OCI-LY1 (cell line): ENCODE measurements at regions not wholly inside any gene's neighbourhood (a gene's known extent, or its start where the extent isn't known, plus 50 kb on each side); places are given as distances from the start of the nearest gene placed in this dataset.

ENCODE experiments used
- H2AFZ ChIP-seq: fragments of 200-600 bp; sonication (generic), shearing (Covaris generic); 2 replicates; pipeline ENCODE4 v1.6.0; 2014; ENCODE audit warnings: antibody characterized with exemption, mild to moderate bottlenecking, low read length
- H3F3A ChIP-seq: fragments of 200-600 bp; sonication (generic), shearing (Covaris generic); 2 replicates; pipeline ENCODE4 v1.6.0; 2014; ENCODE audit warnings: mild to moderate bottlenecking, antibody characterized with exemption, low read length, moderate library complexity; ENCODE audit not compliant: insufficient read depth
- H3K27ac ChIP-seq: fragments of 200-600 bp; sonication (generic); 2 replicates; pipeline ENCODE4 v1.5.1; 2014; ENCODE audit warnings: low read length, mixed run types, mild to moderate bottlenecking, low read depth; ENCODE audit not compliant: poor library complexity, severe bottlenecking
- H3K27me3 ChIP-seq: fragments of 200-600 bp; sonication (generic); 2 replicates; pipeline ENCODE4 v1.6.0; 2014; ENCODE audit warnings: antibody characterized with exemption, mild to moderate bottlenecking, low read length, moderate library complexity; ENCODE audit not compliant: insufficient read depth
- H3K36me3 ChIP-seq: fragments of 200-600 bp; sonication (generic); 2 replicates; pipeline ENCODE4 v1.6.1; 2014; ENCODE audit warnings: mild to moderate bottlenecking, antibody characterized with exemption, low read length, moderate library complexity, mixed read lengths; ENCODE audit not compliant: insufficient read depth
- H3K4me1 ChIP-seq: fragments of 200-600 bp; sonication (generic); 2 replicates; pipeline ENCODE4 v1.5.1; 2014; ENCODE audit warnings: mild to moderate bottlenecking, low read length, moderate library complexity; ENCODE audit not compliant: insufficient read depth, severe bottlenecking
- H3K4me2 ChIP-seq: fragments of 200-600 bp; sonication (generic), shearing (Covaris generic); 2 replicates; pipeline ENCODE4 v1.6.1; 2014; ENCODE audit warnings: low read length
- H3K4me3 ChIP-seq: fragments of 200-600 bp; sonication (generic); 2 replicates; pipeline ENCODE4 v1.5.1; 2014; ENCODE audit warnings: low read length, low read depth, mild to moderate bottlenecking, mixed read lengths; ENCODE audit not compliant: poor library complexity, severe bottlenecking
- H3K79me2 ChIP-seq: fragments of 200-600 bp; shearing (Covaris generic); 2 replicates; pipeline ENCODE4 v1.6.1; 2016; ENCODE audit warnings: mixed run types, low read length, mixed read lengths; ENCODE audit not compliant: insufficient read depth
- H3K9ac ChIP-seq: fragments of 200-600 bp; sonication (generic), shearing (Covaris generic); 2 replicates; pipeline ENCODE4 v1.6.1; 2014; ENCODE audit warnings: mild to moderate bottlenecking, low read length, mixed read lengths
- H3K9me2 ChIP-seq: fragments of 200-600 bp; sonication (generic), shearing (Covaris generic); 2 replicates; pipeline ENCODE4 v1.6.1; 2014; ENCODE audit warnings: low read depth, mild to moderate bottlenecking, low read length, mixed read lengths
- H3K9me3 ChIP-seq: fragments of 200-600 bp; shearing (Covaris generic); 2 replicates; pipeline ENCODE4 v1.6.1; 2014; ENCODE audit warnings: low read length, mixed read lengths
- H4K20me1 ChIP-seq: fragments of 200-600 bp; sonication (generic), shearing (Covaris generic); 2 replicates; pipeline ENCODE4 v1.6.0; 2016; ENCODE audit warnings: mild to moderate bottlenecking, low read length; ENCODE audit not compliant: insufficient read depth
- EZH2 ChIP-seq: fragments of 200-600 bp; sonication (generic), shearing (Covaris generic); IDR thresholded peaks from 2 replicates; pipeline ENCODE4 v1.8.0; 2017; ENCODE audit warnings: borderline replicate concordance, mixed run types, mild to moderate bottlenecking, antibody characterized with exemption, low read length, moderate library complexity, mixed read lengths
- TF ChIP-seq, protein P1 (sequence below): fragments of 200-600 bp; sonication (generic), shearing (Covaris generic); IDR thresholded peaks from 2 replicates; pipeline ENCODE4 v1.5.1; 2017; ENCODE audit warnings: mild to moderate bottlenecking, antibody characterized with exemption, low read length, moderate library complexity, mixed read lengths

DNA sequence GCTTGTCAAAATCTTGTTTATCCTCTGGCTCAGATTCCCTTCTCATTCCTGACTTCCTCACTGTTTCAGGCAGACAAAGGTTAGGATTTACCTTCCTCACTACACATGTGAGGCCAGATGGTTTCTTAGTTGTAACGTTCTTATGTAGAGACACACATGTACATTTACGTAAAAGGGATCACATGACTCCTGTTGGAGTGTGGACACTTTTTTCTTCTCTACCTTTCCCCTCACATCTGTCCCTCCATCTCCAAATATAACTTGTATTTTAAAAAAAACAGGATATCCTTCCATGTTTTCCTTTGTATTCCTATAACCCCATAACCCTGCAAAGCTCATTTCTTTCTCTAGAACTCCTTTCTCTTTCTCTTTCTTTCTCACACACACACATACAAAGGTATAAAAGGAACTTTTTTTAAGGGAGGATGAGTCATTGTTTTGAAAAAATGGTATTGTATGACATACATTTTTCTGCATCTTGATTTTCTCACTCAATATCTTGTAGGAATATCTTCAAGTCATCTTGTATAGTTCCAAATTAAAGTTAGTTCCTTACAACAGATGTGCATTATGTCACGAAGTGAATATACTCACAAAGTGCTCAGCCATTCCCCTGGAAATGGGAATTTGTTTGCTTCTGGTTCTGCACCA lies 78.2 kb upstream of the SULF2 start:
- no peaks in the 10 kb centered on the region for H3K36me3 ChIP-seq
- H3K27me3 ChIP-seq, result peaks cover 5% of the 10 kb centered on the region; the same call in 1 of the 2 replicates
- H3F3A ChIP-seq, result no peaks in the 10 kb centered on the region
- H2AFZ ChIP-seq, result no peak overlapping the region
- H3K4me1 ChIP-seq, result no peaks in the 10 kb centered on the region
- no peak overlapping the region for H3K27ac ChIP-seq
- H3K9me2 ChIP-seq, result no peaks in the 10 kb centered on the region
- H3K9ac ChIP-seq, result no peak overlapping the region
- no peak overlapping the region for H3K4me2 ChIP-seq
- no peaks in the 10 kb centered on the region for H4K20me1 ChIP-seq
- no peak for TF ChIP-seq EZH2
- TF ChIP-seq, protein P1, sequence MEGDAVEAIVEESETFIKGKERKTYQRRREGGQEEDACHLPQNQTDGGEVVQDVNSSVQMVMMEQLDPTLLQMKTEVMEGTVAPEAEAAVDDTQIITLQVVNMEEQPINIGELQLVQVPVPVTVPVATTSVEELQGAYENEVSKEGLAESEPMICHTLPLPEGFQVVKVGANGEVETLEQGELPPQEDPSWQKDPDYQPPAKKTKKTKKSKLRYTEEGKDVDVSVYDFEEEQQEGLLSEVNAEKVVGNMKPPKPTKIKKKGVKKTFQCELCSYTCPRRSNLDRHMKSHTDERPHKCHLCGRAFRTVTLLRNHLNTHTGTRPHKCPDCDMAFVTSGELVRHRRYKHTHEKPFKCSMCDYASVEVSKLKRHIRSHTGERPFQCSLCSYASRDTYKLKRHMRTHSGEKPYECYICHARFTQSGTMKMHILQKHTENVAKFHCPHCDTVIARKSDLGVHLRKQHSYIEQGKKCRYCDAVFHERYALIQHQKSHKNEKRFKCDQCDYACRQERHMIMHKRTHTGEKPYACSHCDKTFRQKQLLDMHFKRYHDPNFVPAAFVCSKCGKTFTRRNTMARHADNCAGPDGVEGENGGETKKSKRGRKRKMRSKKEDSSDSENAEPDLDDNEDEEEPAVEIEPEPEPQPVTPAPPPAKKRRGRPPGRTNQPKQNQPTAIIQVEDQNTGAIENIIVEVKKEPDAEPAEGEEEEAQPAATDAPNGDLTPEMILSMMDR, result no peak
- H3K9me3 ChIP-seq, result no peaks in the 10 kb centered on the region
- H3K4me3 ChIP-seq, result no peak overlapping the region
- no peaks in the 10 kb centered on the region for H3K79me2 ChIP-seq

DNA sequence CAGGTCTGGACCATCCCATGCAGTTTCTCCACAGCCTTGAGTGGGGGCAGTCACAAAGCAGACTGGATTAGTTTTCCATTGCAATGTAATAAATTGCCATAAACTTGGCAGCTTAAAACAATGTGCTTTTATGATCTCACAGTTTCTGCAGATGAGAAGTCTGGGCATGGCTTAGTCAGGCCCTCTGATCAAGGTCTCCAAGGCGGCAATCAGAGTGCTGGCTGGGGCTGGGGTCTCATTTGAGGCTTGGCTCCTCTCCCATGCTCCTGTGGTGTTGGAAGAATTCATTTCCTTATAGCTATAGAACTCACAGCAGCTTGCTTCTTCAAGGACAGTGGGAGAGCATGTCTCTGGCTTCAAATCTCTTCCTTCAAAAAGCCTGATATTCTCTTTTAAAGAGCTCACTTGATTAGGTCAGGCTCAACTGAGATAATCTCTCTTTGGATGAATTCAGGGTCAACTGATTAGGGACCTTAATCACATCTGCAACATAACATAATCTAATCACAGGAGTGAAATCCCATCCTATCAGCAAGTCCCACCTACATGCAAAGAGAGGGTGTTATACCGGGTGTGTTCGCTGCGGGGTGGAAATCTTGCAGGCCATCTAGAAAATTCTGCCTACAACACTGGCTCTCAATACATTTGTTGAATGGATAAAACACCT lies 77.4 kb upstream of the SULF2 start:
- H3K9me3 ChIP-seq, result no peaks in the 10 kb centered on the region
- no peaks in the 10 kb centered on the region for H4K20me1 ChIP-seq
- no peaks in the 10 kb centered on the region for H3F3A ChIP-seq
- TF ChIP-seq, protein P1, result no peak
- no peak for TF ChIP-seq EZH2
- H3K27me3 ChIP-seq, result peaks cover 5% of the 10 kb centered on the region; the same call in 1 of the 2 replicates
- H3K36me3 ChIP-seq, result no peaks in the 10 kb centered on the region
- no peaks in the 10 kb centered on the region for H3K4me1 ChIP-seq
- H3K4me2 ChIP-seq, result no peak overlapping the region
- no peak overlapping the region for H2AFZ ChIP-seq
- H3K27ac ChIP-seq, result no peak overlapping the region
- H3K9me2 ChIP-seq, result no peaks in the 10 kb centered on the region
- no peaks in the 10 kb centered on the region for H3K79me2 ChIP-seq
- H3K4me3 ChIP-seq, result no peak overlapping the region
- H3K9ac ChIP-seq, result no peak overlapping the region

DNA sequence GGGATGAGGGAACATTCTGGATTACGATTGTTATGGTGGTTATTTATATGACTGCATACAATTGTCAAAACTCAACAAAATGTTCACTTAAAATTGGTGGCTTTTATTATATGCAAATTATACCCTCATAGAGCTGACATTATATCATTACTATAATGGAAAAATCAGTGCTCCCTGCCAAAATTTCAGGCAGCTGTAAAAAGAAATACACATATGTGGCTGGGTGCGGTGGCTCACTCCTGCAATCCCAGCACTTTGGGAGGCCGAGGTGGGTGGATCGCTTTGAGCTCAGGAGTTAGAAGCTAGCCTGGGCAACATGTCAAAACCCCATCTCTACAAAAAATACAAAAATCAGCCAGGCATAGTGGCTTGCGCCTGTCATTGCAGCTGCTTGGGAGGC lies 75.8 kb upstream of the SULF2 start:
- H2AFZ ChIP-seq, result no peak overlapping the region
- no peaks in the 10 kb centered on the region for H3K9me2 ChIP-seq
- no peak overlapping the region for H3K27ac ChIP-seq
- no peaks in the 10 kb centered on the region for H3K9me3 ChIP-seq
- no peaks in the 10 kb centered on the region for H4K20me1 ChIP-seq
- H3K36me3 ChIP-seq, result no peaks in the 10 kb centered on the region
- no peaks in the 10 kb centered on the region for H3K79me2 ChIP-seq
- H3F3A ChIP-seq, result no peaks in the 10 kb centered on the region
- H3K4me3 ChIP-seq, result no peak overlapping the region
- no peaks in the 10 kb centered on the region for H3K4me1 ChIP-seq
- no peak overlapping the region for H3K4me2 ChIP-seq
- no peak for TF ChIP-seq EZH2
- TF ChIP-seq, protein P1, result no peak
- no peak overlapping the region for H3K9ac ChIP-seq
- H3K27me3 ChIP-seq, result no peaks in the 10 kb centered on the region; the same call in 1 of the 2 replicates
